ENCODE measurements at regions not wholly inside any gene's neighbourhood (a gene's known extent, or its start where the extent isn't known, plus 50 kb on each side); places are given as distances from the start of the nearest gene placed in this dataset.
"Not testable (repeated sequence)": the region's sequence is repeated elsewhere in the genome, so short reads cannot be mapped to it uniquely, and the experiment has no call there.

DNA sequence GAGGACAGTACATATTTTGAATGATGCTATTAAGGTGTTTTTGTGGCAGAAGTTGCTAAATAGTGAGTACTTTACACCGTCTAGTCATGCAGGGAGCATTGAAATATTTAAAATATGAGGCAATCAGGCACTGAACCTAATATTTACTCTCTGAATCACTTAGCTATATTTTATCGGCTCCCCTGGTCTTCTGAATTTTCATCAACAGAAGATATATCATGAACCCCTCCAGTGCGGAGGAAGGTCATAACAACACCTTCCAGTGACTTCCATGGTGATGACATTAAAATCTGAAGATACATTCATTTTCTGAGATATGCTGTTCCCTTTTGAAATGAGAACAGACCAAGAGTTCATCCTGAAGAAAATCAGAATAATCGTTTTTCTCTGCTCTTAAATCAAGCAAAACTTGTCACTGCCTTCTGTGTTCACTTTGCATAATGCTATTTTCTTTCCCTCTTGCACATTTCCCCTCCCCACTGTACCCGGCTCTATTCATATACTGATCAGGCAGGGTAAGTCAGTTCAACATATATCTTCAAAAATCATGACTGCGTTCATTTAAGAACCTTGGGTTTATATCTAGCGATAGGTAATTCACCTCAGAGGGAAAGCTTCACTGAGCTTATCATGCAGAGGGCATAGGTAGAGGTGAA, 729.9 kb upstream of the GYPC start:
- DNase-seq, result no peak

DNA sequence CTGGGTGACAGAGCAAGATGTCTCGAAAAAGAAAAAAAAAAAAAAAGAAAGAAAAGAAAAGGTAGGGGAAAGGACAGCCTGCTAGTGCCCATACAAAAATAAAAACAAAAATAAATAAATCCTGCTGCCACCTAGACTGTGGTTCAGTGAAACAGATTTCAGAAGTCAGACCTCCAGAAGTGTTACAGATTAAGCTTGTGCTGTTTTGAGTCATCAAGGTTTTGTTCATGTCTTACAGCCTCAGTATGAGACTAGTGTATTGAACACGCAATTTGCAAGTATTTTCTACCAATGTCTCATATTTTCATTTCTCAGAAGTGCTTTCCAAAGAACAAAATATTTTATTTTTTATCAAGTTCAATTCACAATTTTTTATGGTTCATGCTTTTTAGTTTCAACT, 720.4 kb upstream of the GYPC start:
- DNase-seq, result no peak

DNA sequence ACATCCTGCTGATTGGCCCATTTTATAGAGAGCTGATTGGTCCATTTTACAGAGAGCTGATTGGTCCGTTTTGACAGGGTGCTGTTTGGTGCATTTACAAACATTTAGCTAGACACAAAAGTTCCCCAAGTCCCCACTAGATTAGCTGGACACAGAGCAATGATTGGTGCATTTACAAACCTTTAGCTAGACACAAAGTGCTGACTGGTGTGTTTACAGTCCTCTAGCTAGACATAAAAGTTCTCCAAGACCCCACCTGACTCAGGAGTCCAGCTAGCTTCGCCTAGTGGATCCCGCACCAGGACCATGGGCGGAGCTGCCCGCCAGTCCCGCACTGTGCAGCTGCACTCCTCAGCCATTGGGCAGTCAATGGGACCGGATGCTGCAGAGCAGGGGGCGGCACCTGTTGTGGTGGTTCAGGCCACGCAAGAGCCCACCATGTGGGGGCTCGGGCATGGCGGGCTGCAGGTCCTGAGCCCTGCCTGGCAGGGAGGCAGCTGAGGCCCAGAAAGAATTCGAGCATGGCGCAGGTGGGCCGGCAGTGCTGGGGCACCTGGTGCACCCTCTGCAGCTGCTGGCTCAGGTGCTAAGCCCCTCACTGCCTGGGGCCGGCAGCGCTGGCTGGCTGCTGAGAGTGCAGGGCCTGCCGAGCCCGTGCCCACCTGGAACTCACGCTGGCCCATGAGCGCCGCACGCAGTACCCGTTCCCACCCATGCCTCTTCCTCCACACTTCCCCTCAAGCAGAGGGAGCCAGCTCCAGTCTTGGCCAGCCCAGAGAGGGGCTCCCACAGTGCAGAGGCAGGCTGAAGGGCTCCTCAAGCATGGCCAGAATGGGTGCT, 713.2 kb upstream of the GYPC start:
- no peak for DNase-seq

DNA sequence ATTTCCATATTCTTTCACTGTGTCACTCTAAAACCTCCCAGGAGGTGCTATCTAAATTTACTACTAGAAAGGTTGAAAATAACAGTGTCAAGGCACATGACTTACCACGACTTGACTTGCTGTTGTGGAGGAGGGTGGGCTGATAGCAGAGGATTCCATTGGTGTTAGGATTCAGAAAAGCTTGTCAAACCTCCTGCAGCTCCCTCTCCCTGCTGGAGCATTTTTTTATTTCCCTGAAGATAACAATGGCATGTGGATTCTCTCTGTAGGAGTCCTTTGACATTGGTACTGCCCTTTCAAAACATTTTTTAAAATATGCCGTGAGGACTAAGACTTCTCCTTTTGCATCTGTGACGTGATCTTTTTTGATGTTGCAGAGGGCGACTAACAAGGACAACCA, 696.9 kb upstream of the GYPC start:
- no peak for DNase-seq

DNA sequence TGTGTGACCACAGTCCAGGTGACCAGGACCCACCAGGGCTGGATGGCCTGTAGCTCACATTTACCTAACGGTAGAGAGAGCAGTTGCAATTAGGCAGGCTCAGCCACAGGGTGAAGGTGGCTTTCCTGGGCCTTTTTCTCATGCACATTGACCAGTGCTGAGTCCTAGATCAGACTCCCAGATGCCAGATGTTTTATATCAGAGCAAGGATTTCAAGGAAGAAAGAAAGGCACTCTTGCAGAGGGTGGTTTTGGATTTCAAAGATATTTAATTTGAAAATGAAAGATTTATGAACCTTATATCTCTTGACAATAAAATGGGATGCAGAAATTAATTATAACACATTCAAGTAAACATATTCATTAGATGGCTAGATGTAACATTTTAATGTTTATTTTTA, 694.2 kb upstream of the GYPC start:
- no peak for DNase-seq

DNA sequence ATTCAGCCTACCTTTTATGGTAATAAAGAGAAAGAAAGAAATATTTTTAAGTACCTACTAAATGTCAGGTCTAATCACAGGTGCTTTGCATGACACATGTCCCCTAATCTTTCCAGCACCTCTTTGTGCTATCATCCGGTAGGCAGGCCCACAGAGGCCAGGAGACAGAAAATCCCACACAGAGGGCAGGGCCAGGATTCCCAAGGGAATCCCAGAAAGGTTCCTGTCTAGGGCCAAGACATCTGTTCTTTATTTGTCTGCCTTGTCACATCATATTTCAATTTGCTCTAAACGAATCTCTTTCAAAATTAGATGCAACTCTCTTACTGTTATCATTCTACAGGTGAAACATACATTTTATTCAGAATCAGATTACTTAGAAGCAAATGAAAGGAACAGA, 676.1 kb upstream of the GYPC start:
- DNase-seq, result no peak

DNA sequence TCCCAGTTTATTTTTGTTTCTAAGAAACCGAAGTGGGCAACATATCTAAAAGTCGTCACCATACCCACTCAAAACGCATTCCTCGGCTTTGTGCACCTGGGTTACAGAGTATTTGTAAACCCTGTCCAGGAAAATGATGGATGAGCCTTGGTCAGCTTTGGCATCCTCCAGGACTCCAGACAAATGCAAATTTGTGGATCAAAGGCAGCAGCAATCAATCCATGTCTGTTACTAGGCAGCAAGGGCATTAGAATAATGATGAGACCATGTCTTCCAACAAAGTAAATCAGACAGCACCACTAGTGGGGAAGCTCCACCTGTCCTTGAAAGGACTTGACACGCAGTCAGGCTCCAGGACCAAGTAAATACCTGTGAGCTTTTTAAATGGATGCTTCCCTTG, 672.6 kb upstream of the GYPC start:
- no peak for DNase-seq

DNA sequence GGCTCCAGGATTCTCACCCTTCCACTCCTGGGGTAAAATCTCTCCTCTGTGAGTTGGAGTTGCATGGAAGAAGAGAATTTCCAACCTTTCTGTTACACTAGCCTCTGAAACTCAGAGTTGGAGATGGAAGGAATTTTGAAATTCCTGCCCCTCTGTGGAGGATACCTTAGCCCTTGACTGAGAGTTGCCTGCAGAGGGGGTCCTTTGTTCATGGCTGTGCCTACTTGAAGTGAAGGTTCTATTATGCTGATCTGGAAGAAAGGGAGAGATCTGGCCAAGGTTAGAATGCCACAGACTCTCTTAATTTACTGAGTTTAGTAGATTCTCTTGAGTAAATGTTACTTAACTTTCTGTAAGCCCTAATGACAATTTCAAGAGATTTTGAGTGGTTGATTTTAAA, 626.6 kb upstream of the GYPC start:
- DNase-seq, result no peak

DNA sequence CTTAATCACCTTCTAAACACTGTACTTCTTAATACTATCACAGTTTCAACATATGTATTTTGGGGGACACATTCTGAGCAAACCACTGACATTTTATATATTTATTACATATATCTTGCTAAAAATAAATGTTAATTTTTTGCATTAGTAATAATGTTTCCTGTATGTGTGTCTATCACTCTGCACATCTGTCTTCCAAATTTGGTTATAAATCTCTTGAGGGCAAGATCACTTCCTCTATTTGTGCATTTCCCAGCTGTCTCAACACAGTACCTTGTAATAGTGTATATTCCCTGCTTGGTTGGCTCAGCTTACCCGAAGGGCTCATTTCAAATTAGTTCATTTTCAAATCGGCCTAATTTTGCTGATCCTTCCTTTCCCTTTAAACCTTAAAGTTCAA, 617.1 kb upstream of the GYPC start:
- no peak for DNase-seq

DNA sequence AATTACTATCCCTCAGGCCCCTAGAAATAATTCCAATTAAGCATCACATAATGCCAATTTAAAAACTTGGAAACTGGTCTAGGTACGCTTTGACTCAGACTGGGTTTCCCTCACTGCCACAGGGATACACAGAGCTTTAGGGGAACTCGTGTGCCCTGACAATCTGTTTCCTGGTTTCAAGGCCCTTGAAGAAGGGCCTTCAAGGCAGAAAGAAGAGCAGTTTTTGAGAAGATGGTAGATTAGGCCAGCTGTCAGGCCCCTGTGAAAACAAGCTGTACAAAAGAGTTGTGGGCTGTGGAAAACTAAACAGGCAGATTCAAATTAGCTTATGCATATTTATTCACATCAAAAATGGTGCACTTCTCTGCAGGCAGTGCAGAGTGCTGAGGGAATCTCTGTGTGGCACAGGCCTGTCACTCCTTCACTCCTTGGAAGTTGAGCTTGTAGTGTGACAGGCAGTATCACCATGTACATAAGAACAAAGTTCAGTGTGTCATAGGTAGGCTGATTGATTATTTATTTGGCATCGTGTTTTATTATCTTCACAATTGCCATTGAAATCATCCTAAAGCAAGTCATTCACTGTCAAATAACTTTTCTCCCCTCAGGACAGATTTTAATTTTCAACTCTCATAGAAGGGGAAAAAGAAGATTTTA, 614.4 kb upstream of the GYPC start:
- no peak for DNase-seq

DNA sequence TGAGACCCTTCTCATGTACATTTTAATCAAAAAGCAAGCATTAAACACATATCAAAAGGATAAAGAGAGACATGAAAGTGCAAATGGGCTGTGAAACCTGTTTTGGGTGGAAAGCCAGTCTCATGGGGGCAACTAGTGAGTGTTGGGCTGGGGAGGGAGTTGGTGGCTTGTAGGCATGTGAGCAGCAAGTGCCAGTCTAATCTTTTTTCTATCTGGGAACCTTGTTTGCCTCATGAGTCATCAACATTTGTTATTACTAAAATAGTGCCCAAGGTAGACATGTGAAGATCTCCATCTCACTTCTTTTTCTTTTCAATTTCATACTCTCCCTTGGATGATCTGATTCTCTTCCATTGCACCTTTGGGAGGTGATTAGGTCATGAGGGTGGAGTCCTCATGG, 613.9 kb upstream of the GYPC start:
- no peak for DNase-seq

DNA sequence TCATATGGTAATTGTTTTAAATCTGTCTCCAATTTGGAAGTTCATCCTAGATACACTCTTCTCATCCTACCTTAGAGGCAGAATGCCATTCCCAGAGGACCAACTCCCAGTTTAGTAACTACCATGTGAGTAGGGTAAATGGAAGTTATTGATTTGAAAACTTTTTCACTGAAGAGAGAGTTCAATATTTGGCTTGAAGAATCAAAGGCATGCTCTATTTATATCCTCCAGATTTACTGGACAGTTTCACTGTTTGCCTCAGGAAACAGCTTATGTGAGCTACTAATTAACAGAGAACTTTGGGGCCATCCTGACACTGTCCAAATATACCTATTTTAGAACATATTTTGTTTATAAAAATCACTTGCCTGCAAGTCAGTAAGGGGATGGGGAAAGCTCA, 607.2 kb upstream of the GYPC start:
- DNase-seq, result no peak

DNA sequence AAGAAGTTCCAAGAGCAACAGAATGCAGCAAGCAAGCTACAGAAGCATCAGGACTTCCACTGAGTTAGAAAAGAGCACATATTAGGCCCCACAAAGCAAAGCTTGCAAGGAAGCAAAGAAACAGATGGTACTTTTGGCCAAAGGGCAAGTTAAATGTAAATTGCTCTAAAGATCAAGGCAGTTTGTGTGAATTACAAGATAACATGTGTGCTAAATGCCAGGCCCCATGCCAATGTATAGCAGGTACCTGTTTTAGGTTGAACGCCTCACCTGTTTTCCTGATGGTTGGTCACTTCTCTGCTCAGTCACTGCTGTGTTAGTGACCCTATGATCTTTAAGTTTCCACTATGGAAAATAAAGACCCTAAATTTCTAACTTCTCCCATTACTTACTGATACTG, 606.5 kb upstream of the GYPC start:
- no peak for DNase-seq

DNA sequence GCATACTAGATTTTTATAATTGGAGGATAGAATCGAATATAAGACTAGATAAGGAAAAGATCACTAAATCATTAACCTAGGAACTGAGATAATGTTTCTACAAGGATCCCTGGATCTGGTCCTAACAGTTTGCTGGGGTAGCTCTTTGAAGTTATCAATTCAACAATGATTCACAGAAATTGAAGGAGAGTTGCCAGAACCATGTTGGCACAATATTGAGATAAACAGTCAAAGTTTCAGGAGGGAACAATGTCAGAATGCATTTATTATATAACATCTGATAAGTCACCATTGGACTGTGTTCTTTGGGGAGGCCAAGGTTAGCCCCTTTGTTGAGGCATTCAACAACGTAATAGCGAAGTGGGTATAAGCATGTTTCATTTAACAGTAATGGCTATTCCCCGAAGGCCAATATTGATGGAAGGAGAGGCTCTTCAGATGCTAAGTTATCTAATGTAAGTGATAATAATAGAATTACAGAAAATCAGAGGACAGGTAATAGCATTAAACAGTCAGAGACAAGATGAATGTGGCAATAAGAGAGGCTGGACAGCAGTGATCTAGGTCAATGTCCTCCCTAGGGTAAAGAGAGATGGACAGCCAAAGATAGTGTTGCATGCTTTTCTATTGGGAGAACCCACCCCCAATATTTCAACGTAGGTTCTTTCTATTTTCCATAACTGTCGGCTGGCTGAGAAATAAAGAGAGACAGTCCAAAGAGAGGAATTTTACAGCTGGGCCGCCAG, 604.8 kb upstream of the GYPC start:
- no peak for DNase-seq

DNA sequence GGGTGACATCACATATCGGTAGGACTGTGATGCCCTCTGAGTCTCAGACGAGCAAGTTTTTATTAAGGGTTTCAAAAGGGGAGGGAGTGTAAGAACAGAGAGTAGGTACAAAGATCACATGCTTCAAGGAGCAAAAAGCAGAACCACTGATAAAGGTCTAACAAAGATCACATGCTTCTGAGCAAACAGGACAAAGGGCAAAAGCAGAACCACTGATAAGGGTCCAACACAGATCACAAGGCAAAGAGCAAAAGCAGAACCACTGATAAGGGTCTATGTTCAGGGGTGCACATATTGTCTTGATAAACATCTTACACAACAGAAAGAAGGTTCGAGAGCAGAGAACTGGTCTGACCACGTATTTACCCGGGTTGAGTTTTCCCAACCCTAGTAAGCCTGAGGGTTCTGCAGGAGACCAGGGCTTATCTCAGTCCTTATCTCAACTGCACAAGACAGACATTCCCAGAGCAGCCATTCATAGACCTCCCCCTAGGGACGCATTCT, 604.2 kb upstream of the GYPC start:
- DNase-seq, result not testable (repeated sequence)

DNA sequence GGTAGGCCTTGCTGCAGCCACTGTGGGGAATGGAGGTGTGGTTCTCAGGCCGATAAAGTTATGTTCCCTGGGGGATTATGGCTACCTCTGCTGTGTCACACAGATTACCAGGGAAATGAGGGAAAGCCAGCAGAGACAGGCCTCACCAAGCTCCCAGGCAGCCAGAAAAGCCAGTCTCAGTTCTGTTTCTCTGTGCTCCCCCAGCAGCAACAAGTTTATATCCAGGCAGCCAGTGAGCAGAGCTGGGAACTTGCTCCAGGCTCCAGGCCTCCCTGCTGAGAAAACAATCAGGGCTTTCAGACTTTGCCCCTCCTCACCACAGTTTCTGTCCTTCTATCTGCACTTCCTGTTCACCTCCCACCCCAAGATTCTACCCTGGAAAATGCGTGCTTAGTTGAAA, 596.6 kb upstream of the GYPC start:
- DNase-seq, result no peak

DNA sequence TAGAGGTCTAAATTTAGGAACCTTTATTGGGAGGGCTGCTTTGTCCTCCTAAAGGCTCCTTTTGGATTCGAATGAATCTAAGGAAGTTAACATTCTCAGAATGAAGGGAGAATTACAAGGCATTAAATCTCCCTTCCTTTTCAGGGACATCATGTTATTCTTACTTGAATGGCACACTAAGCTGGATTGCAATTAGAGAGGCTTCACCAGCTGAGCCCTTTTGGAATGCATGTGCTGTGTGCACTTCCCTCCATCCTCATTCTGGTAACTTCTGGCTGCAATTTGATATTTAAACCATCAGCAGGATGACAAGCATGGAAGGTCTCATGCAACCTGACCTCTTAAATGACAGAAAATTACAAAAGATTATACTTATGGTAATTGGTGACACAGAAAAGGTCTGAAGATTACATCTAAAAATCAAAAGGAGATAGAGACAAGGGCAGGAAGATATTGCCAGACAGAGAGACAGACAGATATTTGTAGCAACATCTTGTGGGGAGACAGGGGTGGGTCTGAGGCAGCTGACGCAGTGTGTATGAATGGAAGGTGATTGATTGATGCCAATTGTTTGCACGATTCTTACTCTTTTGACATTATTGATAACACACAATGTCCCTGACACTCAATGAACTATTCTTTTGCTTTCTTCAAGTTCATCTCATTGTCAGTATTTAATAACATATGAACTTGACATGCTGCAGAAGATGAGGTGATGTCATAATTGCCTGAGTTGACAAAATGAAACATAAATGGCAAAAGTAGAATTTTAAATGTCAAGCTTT, 570.8 kb upstream of the GYPC start:
- no peak for DNase-seq

DNA sequence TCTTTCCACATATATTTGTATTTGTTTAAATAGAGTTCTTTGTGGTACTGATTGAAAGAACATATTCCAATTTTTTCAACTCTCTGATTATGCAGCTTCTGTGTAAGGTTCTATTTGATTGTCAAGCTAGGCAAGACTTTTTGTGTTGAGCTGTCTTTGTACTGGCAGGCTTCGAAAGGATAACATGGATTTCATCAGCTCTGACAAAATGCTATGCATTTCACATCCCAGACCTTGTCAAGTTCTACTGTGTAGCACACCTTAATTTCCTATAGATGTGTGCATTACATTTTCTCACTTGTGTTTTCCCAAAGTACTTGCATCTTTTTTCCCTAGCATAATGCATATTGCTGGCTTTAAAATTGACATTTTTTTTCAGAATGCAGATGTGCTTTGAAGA, 555.0 kb upstream of the GYPC start:
- no peak for DNase-seq

DNA sequence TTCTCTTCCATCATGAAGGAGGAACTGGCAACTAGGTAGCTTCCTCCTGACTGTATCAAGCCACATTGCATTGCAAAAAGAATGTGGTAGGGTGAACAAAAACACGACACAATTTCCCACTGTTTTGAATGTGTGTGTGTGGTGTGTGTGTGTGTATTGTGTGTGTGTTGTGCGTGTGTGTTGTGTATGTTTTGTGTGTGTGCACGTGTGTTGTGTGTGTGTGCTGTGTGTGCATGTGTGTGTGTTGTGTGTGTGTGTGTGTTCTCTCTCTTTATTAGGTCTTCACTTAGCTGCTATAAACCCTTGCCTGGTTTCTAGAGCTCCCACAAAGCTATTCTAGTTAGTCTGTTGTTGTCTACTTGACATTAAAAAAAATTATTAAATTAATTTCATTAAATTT, 550.0 kb upstream of the GYPC start:
- DNase-seq, result no peak

DNA sequence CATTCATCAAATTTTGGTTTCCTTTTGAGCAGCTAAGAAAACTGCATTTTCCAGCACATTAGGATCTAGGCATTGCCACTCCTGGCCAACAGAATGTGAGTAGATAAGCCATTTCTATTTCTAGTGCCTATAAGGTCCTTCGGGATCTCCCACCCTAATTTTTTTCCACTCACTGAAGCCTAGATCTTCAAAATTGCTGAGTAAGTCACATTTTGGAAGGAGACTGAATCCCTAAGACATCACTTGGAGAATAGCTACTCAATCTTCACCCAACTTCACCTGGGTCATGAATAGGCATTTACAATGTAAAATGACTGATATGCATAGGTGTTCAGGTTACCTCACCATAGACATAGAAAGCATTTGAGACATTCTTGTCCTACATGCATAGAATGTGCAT, 548.1 kb upstream of the GYPC start:
- DNase-seq, result no peak

DNA sequence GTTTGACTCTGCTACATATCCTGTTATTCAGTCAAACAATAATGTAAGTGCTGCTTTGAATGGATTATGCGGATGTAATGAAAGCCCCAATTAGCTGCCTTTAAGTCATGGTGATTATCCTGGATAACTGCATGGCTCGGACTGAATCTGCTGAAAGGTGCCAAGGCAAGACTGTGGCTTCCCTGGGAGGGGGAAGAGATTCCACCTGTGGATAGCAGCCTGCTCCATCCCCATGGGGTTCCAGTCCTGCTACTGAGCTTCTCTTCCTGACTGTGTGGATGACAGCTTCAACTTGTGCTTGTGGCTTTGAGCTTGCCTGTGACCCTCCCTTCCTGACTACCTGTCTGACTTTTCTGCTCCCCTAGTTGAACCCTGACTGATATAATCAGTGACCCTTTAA, 540.0 kb upstream of the GYPC start:
- DNase-seq, result no peak

DNA sequence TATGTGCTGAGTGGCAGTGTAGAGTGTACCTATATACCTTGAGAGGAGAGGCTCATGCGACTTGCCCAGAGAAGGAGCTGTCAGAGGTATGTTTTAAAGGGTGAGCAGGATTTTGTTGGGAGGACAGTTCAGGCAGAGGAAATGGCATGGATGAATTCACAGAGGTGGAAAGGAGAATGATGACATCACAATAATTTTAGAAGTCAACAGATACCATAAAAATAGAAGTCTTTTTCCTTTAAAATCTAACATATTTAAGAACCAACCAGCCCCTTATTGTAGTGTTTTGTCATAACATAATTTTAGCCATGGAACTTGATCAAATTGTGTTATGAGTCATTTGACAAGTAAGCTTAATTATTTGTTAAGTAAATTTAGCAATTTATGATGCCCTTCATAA, 538.1 kb upstream of the GYPC start:
- DNase-seq, result no peak

DNA sequence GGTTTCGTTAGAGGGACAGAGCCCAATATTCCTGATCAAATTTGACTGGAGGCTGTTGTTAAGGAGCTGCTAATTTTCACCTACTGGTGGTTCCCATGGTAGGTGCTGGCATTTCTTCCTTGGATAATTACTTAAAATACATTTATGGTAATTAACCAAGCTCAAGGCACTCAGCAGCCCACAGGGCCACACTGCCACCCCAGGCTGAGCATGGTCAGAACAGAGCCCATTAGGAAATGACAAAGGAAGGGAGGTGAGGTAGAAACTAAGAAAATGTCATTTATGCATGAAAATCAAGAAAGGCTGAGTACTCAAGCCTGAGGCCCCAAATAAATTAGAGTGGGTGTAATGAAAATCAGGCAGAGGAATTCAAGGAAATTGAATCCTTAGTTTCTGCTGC, 510.2 kb upstream of the GYPC start:
- no peak for DNase-seq
